ENCODE measurements at regions not wholly inside any gene's neighbourhood (a gene's known extent, or its start where the extent isn't known, plus 50 kb on each side); places are given as distances from the start of the nearest gene placed in this dataset.

- no peak for TF ChIP-seq CTCF (IDR thresholded peaks at IDR 0.05)
- TF ChIP-seq TCF7L2 (IDR thresholded peaks at IDR 0.05; ENCODE audit: low read depth, low read length), result no peak
- no peak for TF ChIP-seq POLR2AphosphoS5 (IDR thresholded peaks at IDR 0.05; ENCODE audit: low read depth, low read length)
Measured at GRCh38 chr4:67342291-67342690, 203.0 kb downstream of the CENPC start.

All from Panc1 (cell line).